Neuronal stem cell (in vitro differentiated cells): ENCODE measurements at regions not wholly inside any gene's neighbourhood (a gene's known extent, or its start where the extent isn't known, plus 50 kb on each side); places are given as distances from the start of the nearest gene placed in this dataset.

ENCODE experiments used
- DNase-seq: peaks from one replicate; pipeline ENCODE4 v3.0.0-alpha.2; 2013; ENCODE audit warnings: low spot score
- H2AFZ ChIP-seq: one replicate; pipeline ENCODE4 v1.6.1; 2013; ENCODE audit warnings: mild to moderate bottlenecking, low read length, inconsistent platforms
- H2AK5ac ChIP-seq: 2 replicates; pipeline ENCODE4 v1.6.1; 2013; ENCODE audit warnings: low read depth, mild to moderate bottlenecking, inconsistent platforms, low read length, moderate library complexity, mixed read lengths
- H2BK120ac ChIP-seq: 2 replicates; pipeline ENCODE4 v1.6.1; 2013; ENCODE audit warnings: low read depth, mild to moderate bottlenecking, inconsistent platforms, low read length, moderate library complexity, mixed read lengths
- H2BK12ac ChIP-seq: one replicate; pipeline ENCODE4 v1.6.1; 2013; ENCODE audit warnings: low read length, inconsistent platforms
- H2BK15ac ChIP-seq: 2 replicates; pipeline ENCODE4 v1.6.1; 2013; ENCODE audit warnings: mild to moderate bottlenecking, low read length, inconsistent platforms, mixed read lengths
- H2BK5ac ChIP-seq: one replicate; pipeline ENCODE4 v1.6.1; 2013; ENCODE audit warnings: inconsistent platforms, mild to moderate bottlenecking, low read length, moderate library complexity
- H3K14ac ChIP-seq: one replicate; pipeline ENCODE4 v1.6.1; 2013; ENCODE audit warnings: low read length, inconsistent platforms
- H3K18ac ChIP-seq: 2 replicates; pipeline ENCODE4 v1.6.1; 2013; ENCODE audit warnings: low read length, inconsistent platforms
- H3K23ac ChIP-seq: 2 replicates; pipeline ENCODE4 v1.6.1; 2013; ENCODE audit warnings: low read depth, mild to moderate bottlenecking, mixed read lengths, low read length, inconsistent platforms; ENCODE audit not compliant: poor library complexity
- H3K27ac ChIP-seq: replicated peaks from 3 replicates; pipeline ENCODE4 v1.5.1; 2013; ENCODE audit warnings: low read length, inconsistent platforms
- H3K27me3 ChIP-seq, 3 experiments: 2 replicates each; pipeline ENCODE4 v1.6.1; 2013; ENCODE audit warnings: low read length in 3 of 3, mild to moderate bottlenecking in 2 of 3, inconsistent platforms in 1 of 3, low read depth in 1 of 3, mixed read lengths in 1 of 3, moderate library complexity in 1 of 3; ENCODE audit not compliant: control insufficient read depth in 3 of 3, insufficient read depth in 3 of 3
- H3K36me3 ChIP-seq, 2 donors: replicated peaks in 1 of 2; 2 replicates each; pipeline ENCODE4 v1.6.1; 2013; ENCODE audit warnings: low read length in 2 of 2; ENCODE audit not compliant: control insufficient read depth in 2 of 2, insufficient read depth in 2 of 2
- H3K4ac ChIP-seq: 2 replicates; pipeline ENCODE4 v1.6.1; 2013; ENCODE audit warnings: inconsistent platforms, mild to moderate bottlenecking, low read length, moderate library complexity
- H3K4me1 ChIP-seq, 2 donors: 1 replicate in 1 of 2; 2 replicates in 1 of 2; pipeline ENCODE4 v1.6.1; 2013; ENCODE audit warnings: low read length in 2 of 2, low read depth in 1 of 2; ENCODE audit not compliant: control insufficient read depth in 2 of 2, insufficient read depth in 1 of 2
- H3K4me2 ChIP-seq: one replicate; pipeline ENCODE4 v1.6.1; 2013; ENCODE audit warnings: mild to moderate bottlenecking, low read length, inconsistent platforms; ENCODE audit not compliant: insufficient read depth, poor library complexity, severe bottlenecking
- H3K4me3 ChIP-seq, 2 donors: 2 replicates each; pipeline ENCODE4 v1.5.1; 2013; ENCODE audit warnings: low read length in 2 of 2, mild to moderate bottlenecking in 2 of 2, inconsistent platforms in 1 of 2, moderate library complexity in 1 of 2
- H3K79me1 ChIP-seq: one replicate; pipeline ENCODE4 v1.6.1; 2013; ENCODE audit warnings: low read depth, mild to moderate bottlenecking, inconsistent platforms, low read length, moderate library complexity
- H3K9ac ChIP-seq: one replicate; pipeline ENCODE4 v1.6.1; 2013; ENCODE audit warnings: mild to moderate bottlenecking, low read depth, low read length, inconsistent platforms; ENCODE audit not compliant: poor library complexity
- H3K9me3 ChIP-seq, 2 donors: replicated peaks in 1 of 2; 2 replicates each; pipeline versions ENCODE3 to v1.6.1; 2013; ENCODE audit warnings: low read length in 2 of 2, mild to moderate bottlenecking in 2 of 2, inconsistent platforms in 1 of 2, low read depth in 1 of 2, mixed read lengths in 1 of 2, moderate library complexity in 1 of 2; ENCODE audit not compliant: control insufficient read depth in 2 of 2, insufficient read depth in 1 of 2
- H4K8ac ChIP-seq: one replicate; pipeline ENCODE4 v1.6.1; 2013; ENCODE audit warnings: low read depth, mild to moderate bottlenecking, inconsistent platforms, low read length, moderate library complexity
- H4K91ac ChIP-seq: one replicate; pipeline ENCODE4 v1.6.1; 2013; ENCODE audit warnings: low read length, low read depth, mild to moderate bottlenecking, inconsistent platforms; ENCODE audit not compliant: poor library complexity
- WGBS, 2 donors: extraction: QIAGEN DNeasy Blood & Tissue Kit; methylation state at CpG; one replicate each; pipeline ENCODE4 v1.1.7; 2013; ENCODE audit warnings: missing lambda C conversion rate in 2 of 2, mixed read lengths in 1 of 2; ENCODE audit not compliant: insufficient read length in 2 of 2, insufficient replicate concordance in 1 of 2; ENCODE audit errors: extremely low coverage in 2 of 2; 5-methylcytosine and 5-hydroxymethylcytosine counted together

- Histone ChIP-seq H3K18ac (no peak overlapping the region), H3K14ac (no peak overlapping the region), H3K36me3 (no peaks in the 10 kb centered on the region), H3K27me3 (no peaks in the 10 kb centered on the region), H2AFZ (no peak overlapping the region), H2BK15ac (no peak overlapping the region), H3K4me2 (no peak overlapping the region), H2AK5ac (no peak overlapping the region), H2BK12ac (no peak overlapping the region), H2BK120ac (no peak overlapping the region), H3K79me1 (no peaks in the 10 kb centered on the region), H3K9ac (no peak overlapping the region), H3K4me3 (no peak overlapping the region), H3K9me3 (no peaks in the 10 kb centered on the region), H4K91ac (no peak overlapping the region), H3K23ac (no peak overlapping the region), H4K8ac (no peak overlapping the region), H3K4ac (no peak overlapping the region), H2BK5ac (no peak overlapping the region), H3K27ac (no peak overlapping the region), H3K4me1 (peaks cover 0 to 3% of the 10 kb centered on the region in 2 donors)
- DNase-seq: no peak
- WGBS, 2 donors: no CpG with 5 or more reads among the region's 3 CpGs
Measured at GRCh38 chr14:54108481-54109471, 152.2 kb upstream of the BMP4 start.

- H3K23ac ChIP-seq: no peak overlapping the region
- H3K27me3 ChIP-seq: no peaks in the 10 kb centered on the region
- H4K91ac ChIP-seq: no peak overlapping the region
- no CpG with 5 or more reads among the region's 2 CpGs for WGBS, 2 donors
- no peaks in the 10 kb centered on the region for H3K9me3 ChIP-seq
- no peak overlapping the region for H2BK120ac ChIP-seq
- H4K8ac ChIP-seq: no peak overlapping the region
- no peak overlapping the region for H2BK12ac ChIP-seq
- no peak for DNase-seq
- H3K4me2 ChIP-seq: no peak overlapping the region
- no peak overlapping the region for H3K4me3 ChIP-seq
- no peaks in the 10 kb centered on the region for H3K36me3 ChIP-seq
- no peaks in the 10 kb centered on the region for H3K79me1 ChIP-seq
- no peak overlapping the region for H3K14ac ChIP-seq
- H2BK15ac ChIP-seq: no peak overlapping the region
- H2AK5ac ChIP-seq: no peak overlapping the region
- H3K4ac ChIP-seq: no peak overlapping the region
- H3K18ac ChIP-seq: no peak overlapping the region
- H3K27ac ChIP-seq: no peak overlapping the region
- no peak overlapping the region for H2AFZ ChIP-seq
- H3K4me1 ChIP-seq: peaks cover 0 to 3% of the 10 kb centered on the region in 2 donors
- H2BK5ac ChIP-seq: no peak overlapping the region
- H3K9ac ChIP-seq: no peak overlapping the region
Measured at GRCh38 chr14:54109521-54110120, 153.0 kb upstream of the BMP4 start.

- no peaks in the 10 kb centered on the region for H3K9me3 ChIP-seq
- H2AK5ac ChIP-seq: no peak overlapping the region
- no peak overlapping the region for H4K91ac ChIP-seq
- no peaks in the 10 kb centered on the region for H3K79me1 ChIP-seq
- H2BK15ac ChIP-seq: no peak overlapping the region
- H3K4me3 ChIP-seq: no peak overlapping the region
- H3K9ac ChIP-seq: no peak overlapping the region
- DNase-seq: no peak
- H2AFZ ChIP-seq: no peak overlapping the region
- H2BK5ac ChIP-seq: no peak overlapping the region
- no peak overlapping the region for H3K14ac ChIP-seq
- H3K23ac ChIP-seq: no peak overlapping the region
- no peak overlapping the region for H3K27ac ChIP-seq
- no CpG with 5 or more reads among the region's 1 CpG for WGBS, 2 donors
- no peak overlapping the region for H3K18ac ChIP-seq
- no peak overlapping the region for H4K8ac ChIP-seq
- no peak overlapping the region for H3K4ac ChIP-seq
- no peak overlapping the region for H3K4me2 ChIP-seq
- H2BK120ac ChIP-seq: no peak overlapping the region
- H3K27me3 ChIP-seq: no peaks in the 10 kb centered on the region
- peaks cover 0 to under 1% of the 10 kb centered on the region in 2 donors for H3K4me1 ChIP-seq
- no peak overlapping the region for H2BK12ac ChIP-seq
- H3K36me3 ChIP-seq: no peaks in the 10 kb centered on the region
Measured at GRCh38 chr14:54114941-54115340, 158.3 kb upstream of the BMP4 start.

GRCh38 chr14:54116198-54116885, 159.7 kb upstream of the BMP4 start:
- H3K4me2 ChIP-seq: no peak overlapping the region
- WGBS, 2 donors: no CpG with 5 or more reads among the region's 2 CpGs

More at GRCh38 chr14:54116198-54116885, 159.7 kb upstream of the BMP4 start:
- Histone ChIP-seq H3K27ac (no peak overlapping the region), H2BK15ac (no peak overlapping the region), H2AK5ac (no peak overlapping the region), H3K18ac (no peak overlapping the region), H2BK12ac (no peak overlapping the region), H3K14ac (no peak overlapping the region), H3K4ac (no peak overlapping the region), H4K91ac (no peak overlapping the region), H3K9me3 (no peaks in the 10 kb centered on the region), H2BK5ac (no peak overlapping the region), H3K4me3 (no peak overlapping the region), H4K8ac (no peak overlapping the region), H3K27me3 (no peaks in the 10 kb centered on the region), H3K4me1 (peaks cover 0 to 7% of the 10 kb centered on the region in 2 donors), H2AFZ (no peak overlapping the region), H3K23ac (no peak overlapping the region), H3K36me3 (no peaks in the 10 kb centered on the region), H3K9ac (no peak overlapping the region), H2BK120ac (no peak overlapping the region), H3K79me1 (no peaks in the 10 kb centered on the region)
- DNase-seq: no peak
